NCI-H1105 (cell line): ENCODE measurements at regions not wholly inside any gene's neighbourhood (a gene's known extent, or its start where the extent isn't known, plus 50 kb on each side); places are given as distances from the start of the nearest gene placed in this dataset.
"Not testable (repeated sequence)": the region's sequence is repeated elsewhere in the genome, so short reads cannot be mapped to it uniquely, and the experiment has no call there.

ENCODE experiments used
- DNase-seq: peaks from one replicate; lab custom pipeline; 2025; lab: John Stamatoyannopoulos, UW

- DNase-seq: no peak
Observed at GRCh38 chr16:49940464-49941224, 84.4 kb upstream of the CNEP1R1 start.

- no peak for DNase-seq
Observed at GRCh38 chr16:49944221-49944620, 80.8 kb upstream of the CNEP1R1 start.

- no peak for DNase-seq
Observed at GRCh38 chr16:49947907-49948678, 76.9 kb upstream of the CNEP1R1 start.

- DNase-seq: no peak
Observed at GRCh38 chr16:49951574-49952195, 73.3 kb upstream of the CNEP1R1 start.

- no peak for DNase-seq
Observed at GRCh38 chr16:49952386-49952785, 72.6 kb upstream of the CNEP1R1 start.

- no peak for DNase-seq
Observed at GRCh38 chr16:49953090-49953489, 71.9 kb upstream of the CNEP1R1 start.

- DNase-seq: no peak
Observed at GRCh38 chr16:49955858-49956257, 69.2 kb upstream of the CNEP1R1 start.

GRCh38 chr16:49956915-49957314 lies 68.1 kb upstream of the CNEP1R1 start:
- DNase-seq: no peak

GRCh38 chr16:49958448-49958847 lies 66.6 kb upstream of the CNEP1R1 start:
- DNase-seq: no peak

- DNase-seq: no peak
Observed at GRCh38 chr16:49959552-49960277, 65.3 kb upstream of the CNEP1R1 start.

- DNase-seq: peak; percentile 76
Observed at GRCh38 chr16:49961089-49961488, 63.9 kb upstream of the CNEP1R1 start.

GRCh38 chr16:49962566-49962965 lies 62.5 kb upstream of the CNEP1R1 start:
- DNase-seq: not testable (repeated sequence)

GRCh38 chr16:49964316-49964715 lies 60.7 kb upstream of the CNEP1R1 start:
- no peak for DNase-seq

- DNase-seq: no peak
Observed at GRCh38 chr16:49964973-49965372, 60.1 kb upstream of the CNEP1R1 start.

GRCh38 chr16:49967012-49967559 lies 57.9 kb upstream of the CNEP1R1 start:
- DNase-seq: no peak

GRCh38 chr16:49969091-49970030 lies 55.7 kb upstream of the CNEP1R1 start:
- no peak for DNase-seq

- no peak for DNase-seq
Observed at GRCh38 chr16:49970797-49971431, 54.1 kb upstream of the CNEP1R1 start.

- no peak for DNase-seq
Observed at GRCh38 chr16:49972280-49972679, 52.7 kb upstream of the CNEP1R1 start.

- DNase-seq: no peak
Observed at GRCh38 chr16:49972961-49973360, 52.1 kb upstream of the CNEP1R1 start.
